EH (cell line): ENCODE measurements at regions not wholly inside any gene's neighbourhood (a gene's known extent, or its start where the extent isn't known, plus 50 kb on each side); places are given as distances from the start of the nearest gene placed in this dataset.

Source experiments
- DNase-seq: peaks from one replicate; pipeline ENCODE4 v3.0.0-alpha.2; 2015; ENCODE audit warnings: low read depth

DNA sequence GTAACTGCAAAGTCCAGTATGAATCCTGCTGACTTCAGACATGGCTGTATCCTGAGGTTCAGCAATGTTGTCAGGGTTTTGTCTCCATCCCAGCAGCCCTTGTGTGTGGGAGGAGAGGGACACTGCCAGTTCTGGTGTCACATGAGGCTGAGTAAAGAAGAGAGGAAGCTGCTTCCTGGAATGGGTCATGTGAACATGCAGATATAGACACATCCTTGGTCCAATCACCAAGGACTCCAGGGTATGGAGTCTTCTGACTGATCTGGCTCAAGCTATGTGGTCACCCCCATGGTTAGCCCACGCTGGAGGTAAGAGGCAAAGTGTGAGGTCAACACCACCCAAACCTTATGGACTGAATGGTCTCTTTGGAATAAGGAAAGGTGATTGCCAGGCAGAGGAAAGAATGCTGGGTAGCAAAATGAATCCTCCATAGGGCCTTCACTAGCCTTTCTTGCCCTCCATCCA is 134.4 kb upstream of the SLC1A4 start:
- DNase-seq, result peak; percentile 58

DNA sequence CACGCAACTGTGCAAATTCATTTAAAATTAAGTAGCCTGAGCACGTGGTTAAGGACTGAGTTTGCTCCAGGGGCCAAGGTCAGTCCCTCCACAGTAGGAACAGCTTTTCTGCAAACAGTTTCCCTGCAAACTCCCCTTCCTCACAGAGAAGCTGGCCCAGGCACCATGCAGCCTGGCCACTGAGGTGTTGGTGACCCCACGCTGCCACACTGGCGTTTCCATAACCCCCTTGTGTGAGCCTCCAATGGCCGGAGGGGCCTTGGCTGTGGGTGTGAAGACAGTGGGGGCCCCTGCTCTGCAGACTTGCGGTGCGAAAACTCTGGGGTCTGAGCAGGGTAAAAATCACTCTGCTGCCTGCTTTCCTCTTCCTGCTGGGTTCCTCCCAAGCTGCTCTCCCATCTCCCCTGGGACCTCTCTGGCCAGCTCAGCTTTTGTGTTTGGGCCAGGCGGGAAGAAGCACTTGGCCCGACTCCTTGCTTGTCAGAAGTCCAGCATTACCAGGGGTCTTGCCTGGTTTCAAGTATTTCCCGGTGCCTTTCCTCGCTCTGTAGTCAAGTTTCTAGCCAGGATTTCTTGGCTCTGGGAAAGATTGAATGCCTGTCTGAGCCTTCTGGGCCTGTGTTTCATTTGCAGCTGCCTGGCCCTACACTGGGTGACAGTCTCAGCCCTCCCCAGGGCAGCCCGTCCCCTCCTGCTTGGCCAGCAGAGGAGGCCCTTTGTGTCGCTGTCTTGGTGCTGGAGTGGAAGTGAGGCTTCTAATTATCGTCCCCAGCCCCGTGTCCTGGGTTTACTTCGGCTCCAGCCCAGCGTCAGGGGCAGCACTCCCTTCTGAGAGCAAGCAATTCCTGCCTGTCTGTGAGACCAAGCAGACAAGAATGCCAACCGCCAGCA is 131.4 kb upstream of the SLC1A4 start:
- peak; percentile 45 for DNase-seq

DNA sequence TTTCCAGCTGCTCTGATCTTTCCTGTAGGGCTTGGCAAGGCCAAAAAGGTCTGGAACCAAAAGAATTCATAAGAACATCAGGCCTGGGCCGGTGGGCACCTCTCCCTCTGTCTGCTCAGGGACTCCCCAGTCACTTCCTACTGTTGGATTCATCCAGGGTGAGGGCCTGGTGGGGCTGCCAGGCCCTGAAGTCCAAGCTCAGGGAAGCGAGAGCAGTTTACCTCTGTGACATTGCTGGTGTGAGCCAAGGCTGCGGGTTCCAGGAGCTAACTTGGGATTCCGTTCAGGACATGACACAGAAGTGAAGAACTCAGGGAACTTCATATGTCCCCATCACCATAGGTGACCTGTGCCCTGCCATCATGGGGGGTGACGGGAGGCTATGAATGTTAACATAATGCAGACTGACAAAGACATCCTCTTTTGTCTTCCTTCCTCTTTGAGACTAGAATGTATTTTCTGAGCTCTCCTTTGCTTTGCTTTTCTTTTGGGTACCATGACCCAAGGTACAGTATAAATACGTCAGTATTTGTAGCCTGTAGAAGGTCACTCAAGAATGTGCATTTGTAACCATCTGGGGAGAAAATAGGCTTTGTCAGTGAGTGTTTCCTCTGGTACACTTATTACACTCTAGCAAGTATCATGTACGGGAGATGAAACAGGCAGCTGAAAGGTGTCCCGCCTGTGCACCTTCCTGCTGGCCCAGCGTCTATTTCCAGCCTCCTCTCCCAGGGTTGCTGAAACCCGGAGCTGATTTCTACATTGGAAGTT is 130.5 kb upstream of the SLC1A4 start:
- DNase-seq, result no peak

DNA sequence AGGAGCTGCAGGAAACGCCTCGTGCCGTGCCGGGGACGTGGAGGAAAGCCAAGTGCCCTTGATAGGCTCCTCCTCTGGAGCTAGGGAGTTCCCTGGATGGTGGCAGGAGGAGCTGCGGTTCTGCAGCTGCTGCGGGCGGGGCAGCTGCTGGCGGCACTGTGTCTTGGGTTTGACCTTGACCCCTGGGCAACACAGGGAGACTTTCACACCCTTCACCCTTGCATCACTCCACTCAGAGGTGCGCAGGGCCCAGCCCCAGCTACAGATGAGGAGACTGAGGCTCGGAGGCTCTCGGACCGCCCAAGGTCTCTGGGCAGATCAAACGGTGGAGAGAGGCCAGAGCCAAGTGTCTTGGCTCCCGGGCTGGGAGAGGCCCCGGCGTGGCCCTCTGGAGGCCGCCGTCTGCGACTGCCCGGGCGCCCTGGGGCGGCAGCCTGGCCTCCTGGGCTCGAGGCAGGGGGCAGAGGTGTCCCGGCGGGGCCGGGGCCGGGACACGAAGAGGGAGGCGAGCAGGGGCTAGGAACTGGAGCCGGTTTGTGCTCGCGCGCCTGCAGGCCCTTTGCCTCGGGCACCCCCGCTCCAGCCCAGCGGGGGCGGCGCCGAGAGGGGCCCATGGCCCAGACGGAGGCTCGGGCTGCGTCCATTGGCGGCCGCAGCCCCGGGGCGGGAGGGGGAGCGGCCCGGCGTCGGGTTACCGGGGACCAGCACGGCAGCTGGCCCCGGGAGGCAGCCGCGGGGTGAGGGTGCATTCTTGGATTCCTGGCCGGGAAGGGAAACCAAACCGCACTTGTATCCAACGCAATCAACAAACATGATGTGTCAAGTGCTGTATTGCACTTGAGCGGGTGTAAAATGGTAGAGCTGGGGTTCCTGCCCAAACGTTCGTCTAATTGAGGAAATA is 129.6 kb upstream of the SLC1A4 start:
- DNase-seq, result peak; percentile 92

- DNase-seq, result no peak
These were observed 128.8 kb upstream of the SLC1A4 start for GRCh38 chr2:64860276-64860885.

DNA sequence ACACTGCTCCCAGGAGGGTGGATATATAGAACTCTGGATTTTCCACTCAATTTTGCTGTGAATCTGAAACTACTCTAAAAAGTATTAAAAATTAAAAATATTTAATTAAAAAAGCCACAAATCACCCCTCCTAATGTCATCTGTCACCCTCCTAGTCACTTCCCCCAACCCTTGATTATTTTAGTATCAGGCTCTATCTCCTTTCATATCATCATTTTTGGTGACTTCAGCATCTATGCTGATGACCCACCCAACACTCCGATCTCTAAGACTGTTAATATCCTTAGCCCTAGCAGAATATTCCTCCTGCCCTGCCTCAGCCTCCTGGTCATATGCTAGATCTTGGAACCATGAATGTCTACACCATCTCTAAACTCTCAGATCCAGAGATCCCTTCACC is 128.3 kb upstream of the SLC1A4 start:
- no peak for DNase-seq

- DNase-seq, result no peak
These were observed 127.5 kb upstream of the SLC1A4 start for GRCh38 chr2:64861452-64862397.

DNA sequence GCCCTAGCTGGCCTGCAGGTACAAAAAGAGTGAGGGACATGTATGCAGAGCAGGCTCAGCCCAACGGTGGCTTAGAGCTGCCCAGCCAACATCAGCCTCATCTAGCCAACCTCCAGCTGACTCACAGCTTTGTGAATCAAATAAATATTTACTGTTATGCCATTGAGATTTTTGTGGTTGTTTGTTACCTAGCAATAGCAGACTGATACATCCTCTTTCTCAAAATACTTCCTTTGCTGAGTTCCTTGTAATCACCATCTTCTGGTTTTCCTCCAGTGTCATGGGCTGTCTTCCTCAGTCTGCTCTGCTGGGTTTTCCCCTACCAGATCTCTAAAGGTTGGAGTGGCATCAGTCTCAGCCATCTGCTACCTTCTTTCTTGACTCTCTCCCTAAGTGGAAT is 126.6 kb upstream of the SLC1A4 start:
- peak; percentile 34 for DNase-seq

- no peak for DNase-seq
These were observed 125.9 kb upstream of the SLC1A4 start for GRCh38 chr2:64863097-64863820.

- DNase-seq, result peak; percentile 70
These were observed 123.9 kb upstream of the SLC1A4 start for GRCh38 chr2:64865073-64865830.

GRCh38 chr2:64865831-64866345 is 123.3 kb upstream of the SLC1A4 start:
- DNase-seq, result no peak

- peak; percentile 99 for DNase-seq
These were observed 122.4 kb upstream of the SLC1A4 start for GRCh38 chr2:64866797-64867196.

DNA sequence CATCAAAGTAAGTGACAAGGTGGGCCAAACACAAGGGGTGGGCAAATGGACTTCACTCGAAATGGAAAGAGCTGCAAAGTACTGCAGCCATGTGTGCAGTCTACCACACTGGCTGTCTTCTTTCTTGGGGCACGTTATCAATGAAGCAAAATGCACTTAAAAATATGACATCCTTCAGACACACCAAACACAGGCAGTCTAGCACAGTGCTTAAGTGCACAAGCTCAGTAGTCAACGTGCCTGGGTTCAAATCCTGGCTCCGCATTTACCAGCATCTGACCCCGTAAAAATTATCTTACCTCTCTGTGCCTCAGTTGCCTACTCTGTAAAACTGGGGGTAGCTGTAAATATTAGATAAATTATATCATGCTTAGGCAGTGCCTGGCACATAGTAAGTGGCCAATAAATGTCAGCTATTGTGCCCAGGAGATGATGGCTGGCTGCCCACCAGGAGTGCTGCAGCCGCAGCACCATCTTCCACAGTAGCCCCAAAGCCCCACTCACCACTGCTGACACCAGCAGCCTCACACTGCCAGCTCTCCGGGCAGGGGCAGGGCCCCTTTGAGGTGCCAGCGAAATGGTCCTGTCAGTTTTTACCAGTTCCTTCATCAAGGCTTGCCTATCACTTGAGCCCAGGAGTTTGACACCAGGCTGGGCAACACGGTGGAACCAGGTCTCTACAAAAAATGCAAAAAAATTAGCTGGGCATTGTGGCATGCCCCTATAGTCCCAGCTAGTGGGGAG is 121.8 kb upstream of the SLC1A4 start:
- no peak for DNase-seq

GRCh38 chr2:64869126-64869525 is 120.1 kb upstream of the SLC1A4 start:
- no peak for DNase-seq

DNA sequence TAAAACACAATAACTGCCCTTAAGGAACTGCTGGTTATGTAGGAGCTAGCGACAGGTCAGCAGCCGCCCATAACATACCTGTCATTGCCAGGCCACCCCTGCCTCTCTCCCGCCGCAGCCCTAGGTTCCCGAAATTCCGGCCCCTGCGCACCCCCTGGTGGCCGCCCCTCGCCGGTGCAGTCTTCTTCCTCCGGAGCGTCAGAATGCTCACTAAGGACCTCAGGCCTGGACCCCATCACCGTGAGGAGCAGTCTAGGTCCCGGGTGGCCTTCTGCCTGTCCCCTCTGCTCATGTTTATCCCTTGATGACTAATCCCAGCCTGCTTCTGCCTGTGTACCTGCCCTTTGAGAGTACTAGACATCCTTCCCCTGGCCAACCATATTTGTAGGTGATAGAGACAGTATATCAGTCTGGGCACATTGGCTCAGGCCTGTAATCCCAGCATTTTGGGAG is 115.7 kb upstream of the SLC1A4 start:
- DNase-seq, result peak; percentile 52

GRCh38 chr2:64874593-64874992 is 114.6 kb upstream of the SLC1A4 start:
- no peak for DNase-seq

- no peak for DNase-seq
These were observed 113.8 kb upstream of the SLC1A4 start for GRCh38 chr2:64875368-64875767.

DNA sequence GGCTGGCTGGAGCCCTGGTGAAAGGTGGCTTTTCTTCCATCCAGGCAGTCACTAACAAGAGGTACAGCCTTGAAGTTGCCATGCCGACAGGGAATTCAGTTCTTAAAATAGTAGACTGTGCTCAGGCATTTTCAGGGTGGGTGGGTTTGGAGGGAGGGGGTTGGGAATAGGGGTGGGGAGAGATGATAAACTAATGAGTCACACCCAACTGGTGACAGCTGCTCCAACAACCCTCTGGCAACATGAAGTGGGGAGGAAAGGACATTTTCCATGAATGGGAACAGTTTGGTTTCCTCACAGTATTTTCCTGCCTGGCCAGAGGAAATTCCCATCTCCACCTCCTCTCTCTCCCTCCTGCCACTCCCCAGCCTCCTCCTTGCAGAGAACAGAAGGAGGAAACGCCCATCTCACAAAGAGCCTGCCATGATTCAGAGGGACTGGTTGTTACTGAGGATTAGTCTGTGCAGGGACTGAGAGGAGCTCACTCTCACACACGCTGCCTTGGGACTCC is 113.0 kb upstream of the SLC1A4 start:
- peak; percentile 87 for DNase-seq
